Spleen (tissue), 11 donors: ENCODE measurements at regions not wholly inside any gene's neighbourhood (a gene's known extent, or its start where the extent isn't known, plus 50 kb on each side); places are given as distances from the start of the nearest gene placed in this dataset.

Source experiments
- DNase-seq: peaks from one replicate; pipeline ENCODE4 v3.0.0-alpha.2; 2020
- H3K27ac ChIP-seq, 8 donors: fragments of 200-600 bp; sonication (generic) in 7 of 8; 1 replicate in 4 of 8; 2 replicates in 4 of 8; pipeline versions ENCODE4 v1.5.0 to v1.8.0; 2016 to 2021; ENCODE audit warnings: inconsistent platforms in 4 of 8, mild to moderate bottlenecking in 4 of 8, moderate library complexity in 1 of 8
- H3K27me3 ChIP-seq, 7 donors: fragments of 200-600 bp; sonication (generic) in 6 of 7; replicated peaks in 1 of 7; 1 replicate in 4 of 7; 2 replicates in 3 of 7; pipeline versions ENCODE4 v1.5.0 to v1.8.0; 2016 to 2021; ENCODE audit warnings: inconsistent platforms in 3 of 7, mild to moderate bottlenecking in 1 of 7
- H3K36me3 ChIP-seq, 6 donors: fragments of 200-600 bp; sonication (generic) in 5 of 6; 1 replicate in 4 of 6; 2 replicates in 2 of 6; pipeline versions ENCODE4 v1.5.0 to v1.8.0; 2016 to 2021; ENCODE audit warnings: inconsistent platforms in 2 of 6
- H3K4me1 ChIP-seq, 6 donors: fragments of 200-600 bp; sonication (generic) in 5 of 6; 1 replicate in 3 of 6; 2 replicates in 3 of 6; pipeline versions ENCODE4 v1.5.0 to v1.8.0; 2016 to 2021; ENCODE audit warnings: inconsistent platforms in 3 of 6
- H3K4me3 ChIP-seq, 8 donors: fragments of 200-600 bp; sonication (generic) in 7 of 8; 1 replicate in 4 of 8; 2 replicates in 4 of 8; pipeline versions ENCODE4 v1.5.0 to v1.8.0; 2016 to 2021; ENCODE audit warnings: inconsistent platforms in 4 of 8, mild to moderate bottlenecking in 4 of 8, moderate library complexity in 2 of 8
- H3K9me3 ChIP-seq, 8 donors: fragments of 200-600 bp; sonication (generic) in 7 of 8; 1 replicate in 4 of 8; 2 replicates in 4 of 8; pipeline versions ENCODE4 v1.5.0 to v1.8.0; 2016 to 2021; ENCODE audit warnings: inconsistent platforms in 4 of 8
- CTCF ChIP-seq, 11 experiments: fragments of 200-600 bp in 7 of 11; fragments of 450-650 bp in 4 of 11; sonication (generic) in 4 of 11; IDR thresholded peaks in 8 of 11; conservative IDR thresholded peaks in 3 of 11; 1 replicate in 7 of 11; 2 replicates in 4 of 11; pipeline versions ENCODE4 v1.4.0 to v1.8.0; 2016 to 2021; ENCODE audit warnings: antibody characterized with exemption in 11 of 11, inconsistent platforms in 4 of 11, mild to moderate bottlenecking in 1 of 11
- POLR2A ChIP-seq, 3 donors: fragments of 450-650 bp; IDR thresholded peaks; one replicate each; pipeline ENCODE4 v1.5.1; 2017; ENCODE audit warnings: antibody characterized with exemption in 3 of 3, mild to moderate bottlenecking in 1 of 3
- POLR2AphosphoS5 ChIP-seq, 3 donors: sonication (generic); formaldehyde crosslinking; IDR thresholded peaks; one replicate each; pipeline ENCODE4 v1.5.1; 2017; ENCODE audit warnings: antibody characterized with exemption in 3 of 3
- WGBS, 5 donors: extraction: QIAGEN DNeasy Blood & Tissue Kit in 3 of 5; methylation state at CpG; one replicate each; pipeline versions ENCODE4 v1.1.5 to v1.1.7; 2013 to 2018; 5-methylcytosine and 5-hydroxymethylcytosine counted together
- intact Hi-C: fragments of 100-400 bp; cut with DNase I; formaldehyde crosslinking; loops from one replicate; pipeline ENCODE4 v1.15.0; 2023; ENCODE audit warnings: low total_unique reads
- donor health status: healthy with polysubstance abuse.
- donor health status: DM: no; HTN: no; CAD: no; lungs with moderate emphysema.
- donor health status: DM: no; HTN: no; CAD: no.
- donor health status: Bipolar disorder and iron deficiency.
- donor health status: healthy.
- donor health status: DM: no; HTN: no; CAD: no.
- donor health status: DM: yes; HTN: yes; CAD: no.

GRCh38 chr17:77794846-77795245 is 163.7 kb upstream of the TNRC6C start:
- Histone ChIP-seq H3K4me3 (no peak overlapping the region), H3K27ac (no peak overlapping the region), H3K4me1 (peaks cover 0 to 7% (median 0%) of the 10 kb centered on the region in 6 donors), H3K9me3 (no peaks in the 10 kb centered on the region), H3K27me3 (peaks cover 0 to 56% (median 5%) of the 10 kb centered on the region in 7 donors), H3K36me3 (no peaks in the 10 kb centered on the region)
- peak; percentile 47 for DNase-seq
- intact Hi-C loops = no loop called here
- WGBS, 5 donors = 41 to 68% (median 53%) methylated on average over 5 to 6 of the region's 6 CpGs
- TF ChIP-seq POLR2AphosphoS5 (IDR thresholded peaks at IDR 0.05) (no peak), POLR2A (IDR thresholded peaks at IDR 0.05) (no peak), CTCF (IDR thresholded peaks at IDR 0.05 in 8 of 11, conservative IDR thresholded peaks at IDR 0.05 in 3 of 11) (no peak)

- TF ChIP-seq POLR2A (IDR thresholded peaks at IDR 0.05) (no peak), POLR2AphosphoS5 (IDR thresholded peaks at IDR 0.05) (no peak), CTCF (IDR thresholded peaks at IDR 0.05 in 8 of 11, conservative IDR thresholded peaks at IDR 0.05 in 3 of 11) (no peak)
- Histone ChIP-seq H3K4me3 (no peak overlapping the region), H3K9me3 (no peaks in the 10 kb centered on the region), H3K27ac (no peak overlapping the region), H3K27me3 (peaks cover 0 to 62% (median 0%) of the 10 kb centered on the region in 7 donors), H3K4me1 (peaks cover 0 to 7% (median 0%) of the 10 kb centered on the region in 6 donors), H3K36me3 (no peaks in the 10 kb centered on the region)
- peak; percentile 28 for DNase-seq
- intact Hi-C loops = no loop called here
- 69 to 90% (median 73%) methylated on average over 4 of the region's 4 CpGs for WGBS, 5 donors
These were observed 162.8 kb upstream of the TNRC6C start for GRCh38 chr17:77795685-77796084.

GRCh38 chr17:77796176-77796860 is 162.2 kb upstream of the TNRC6C start:
- Histone ChIP-seq H3K36me3 (no peaks in the 10 kb centered on the region), H3K4me1 (peaks cover 0 to 7% (median 0%) of the 10 kb centered on the region in 6 donors), H3K27ac (no peak overlapping the region), H3K27me3 (peaks cover 0 to 68% (median 0%) of the 10 kb centered on the region in 7 donors), H3K9me3 (no peaks in the 10 kb centered on the region), H3K4me3 (no peak overlapping the region)
- TF ChIP-seq POLR2AphosphoS5 (IDR thresholded peaks at IDR 0.05) (no peak), POLR2A (IDR thresholded peaks at IDR 0.05) (no peak), CTCF (IDR thresholded peaks at IDR 0.05 in 8 of 11, conservative IDR thresholded peaks at IDR 0.05 in 3 of 11) (no peak)
- intact Hi-C loops = no loop called here
- WGBS, 5 donors = 82 to 92% (median 87%) methylated on average over 9 of the region's 9 CpGs
- DNase-seq = peak; percentile 22

- peaks cover 0 to 7% (median 0%) of the 10 kb centered on the region in 6 donors for H3K4me1 ChIP-seq
- intact Hi-C loops = no loop called here
- H3K27me3 ChIP-seq = peaks cover 0 to 78% (median 5%) of the 10 kb centered on the region in 7 donors
- no peak overlapping the region for H3K4me3 ChIP-seq
- no peaks in the 10 kb centered on the region for H3K36me3 ChIP-seq
- H3K27ac ChIP-seq = no peak overlapping the region
- WGBS, 5 donors = 43 to 66% (median 61%) methylated on average over 7 of the region's 7 CpGs
- peak; percentile 36 for DNase-seq
- H3K9me3 ChIP-seq = no peaks in the 10 kb centered on the region
- TF ChIP-seq CTCF (IDR thresholded peaks at IDR 0.05 in 8 of 11, conservative IDR thresholded peaks at IDR 0.05 in 3 of 11) (no peak), POLR2AphosphoS5 (IDR thresholded peaks at IDR 0.05) (no peak), POLR2A (IDR thresholded peaks at IDR 0.05) (no peak)
These were observed 160.5 kb upstream of the TNRC6C start for GRCh38 chr17:77798031-77798430.
